HG03066 (cell line): ENCODE measurements at regions not wholly inside any gene's neighbourhood (a gene's known extent, or its start where the extent isn't known, plus 50 kb on each side); places are given as distances from the start of the nearest gene placed in this dataset.
A peak's percentile ranks its signal among the peaks of the same experiment; 100 is the strongest.

Experiments
- ATAC-seq: cut with Tn5 transposase; IDR thresholded peaks from one replicate; pipeline ENCODE4 v1.9.1; 2021; ENCODE audit warnings: low read depth; ENCODE audit not compliant: unreplicated experiment

- ATAC-seq = peak; percentile 53
Observed at GRCh38 chr2:8472545-8473323, 209.1 kb upstream of the ID2 start.

GRCh38 chr2:8475349-8476031, 206.4 kb upstream of the ID2 start:
- ATAC-seq = no peak

- peak; percentile 46 for ATAC-seq
Observed at GRCh38 chr2:8477552-8478470, 204.0 kb upstream of the ID2 start.

- no peak for ATAC-seq
Observed at GRCh38 chr2:8478471-8478793, 203.4 kb upstream of the ID2 start.

- no peak for ATAC-seq
Observed at GRCh38 chr2:8479298-8479697, 202.6 kb upstream of the ID2 start.

GRCh38 chr2:8480915-8481314, 200.9 kb upstream of the ID2 start:
- ATAC-seq = peak; percentile 0

- peak; percentile 46 for ATAC-seq
Observed at GRCh38 chr2:8481463-8482009, 200.3 kb upstream of the ID2 start.

- no peak for ATAC-seq
Observed at GRCh38 chr2:8482432-8482831, 199.4 kb upstream of the ID2 start.

GRCh38 chr2:8484502-8485283, 197.2 kb upstream of the ID2 start:
- no peak for ATAC-seq

- ATAC-seq = no peak
Observed at GRCh38 chr2:8485736-8486135, 196.1 kb upstream of the ID2 start.

- ATAC-seq = no peak
Observed at GRCh38 chr2:8486141-8486540, 195.7 kb upstream of the ID2 start.

GRCh38 chr2:8487461-8487932, 194.4 kb upstream of the ID2 start:
- ATAC-seq = peak; percentile 14

GRCh38 chr2:8488001-8488738, 193.7 kb upstream of the ID2 start:
- peak; percentile 78 for ATAC-seq

- ATAC-seq = no peak
Observed at GRCh38 chr2:8489221-8489620, 192.6 kb upstream of the ID2 start.

- no peak for ATAC-seq
Observed at GRCh38 chr2:8489751-8490150, 192.1 kb upstream of the ID2 start.

GRCh38 chr2:8490166-8490721, 191.6 kb upstream of the ID2 start:
- ATAC-seq = no peak

GRCh38 chr2:8491296-8492027, 190.4 kb upstream of the ID2 start:
- ATAC-seq = no peak

- no peak for ATAC-seq
Observed at GRCh38 chr2:8494151-8494550, 187.7 kb upstream of the ID2 start.
